ENCODE measurements at regions not wholly inside any gene's neighbourhood (a gene's known extent, or its start where the extent isn't known, plus 50 kb on each side); places are given as distances from the start of the nearest gene placed in this dataset.
A peak's percentile ranks its signal among the peaks of the same experiment; 100 is the strongest.

- DNase-seq (ENCODE audit: low spot score), result no peak
Observed at GRCh38 chr22:49032821-49033220, 794.9 kb downstream of the BRD1 start.

GRCh38 chr22:49031746-49032330 lies 795.8 kb downstream of the BRD1 start:
- DNase-seq (ENCODE audit: low spot score), result no peak

GRCh38 chr22:49028111-49028510 lies 799.6 kb downstream of the BRD1 start:
- DNase-seq (ENCODE audit: low spot score), result no peak

GRCh38 chr22:49027368-49027670 lies 800.4 kb downstream of the BRD1 start:
- no peak for DNase-seq (ENCODE audit: low spot score)

GRCh38 chr22:49026494-49027367 lies 800.9 kb downstream of the BRD1 start:
- DNase-seq (ENCODE audit: low spot score), result peak; percentile 29

GRCh38 chr22:49025791-49026493 lies 801.7 kb downstream of the BRD1 start:
- no peak for DNase-seq (ENCODE audit: low spot score)

GRCh38 chr22:49024775-49025440 lies 802.8 kb downstream of the BRD1 start:
- DNase-seq (ENCODE audit: low spot score), result no peak

- DNase-seq (ENCODE audit: low spot score), result no peak
Observed at GRCh38 chr22:49023879-49024774, 803.5 kb downstream of the BRD1 start.

GRCh38 chr22:49023161-49023878 lies 804.4 kb downstream of the BRD1 start:
- no peak for DNase-seq (ENCODE audit: low spot score)

- DNase-seq (ENCODE audit: low spot score), result no peak
Observed at GRCh38 chr22:49022816-49023160, 804.9 kb downstream of the BRD1 start.

GRCh38 chr22:49021926-49022815 lies 805.5 kb downstream of the BRD1 start:
- DNase-seq (ENCODE audit: low spot score), result no peak

GRCh38 chr22:49021131-49021925 lies 806.3 kb downstream of the BRD1 start:
- DNase-seq (ENCODE audit: low spot score), result no peak

- no peak for DNase-seq (ENCODE audit: low spot score)
Observed at GRCh38 chr22:49019737-49020713, 807.6 kb downstream of the BRD1 start.

- no peak for DNase-seq (ENCODE audit: low spot score)
Observed at GRCh38 chr22:49018601-49019000, 809.1 kb downstream of the BRD1 start.

GRCh38 chr22:49017482-49018329 lies 810.0 kb downstream of the BRD1 start:
- DNase-seq (ENCODE audit: low spot score), result no peak

- DNase-seq (ENCODE audit: low spot score), result no peak
Observed at GRCh38 chr22:49016909-49017481, 810.7 kb downstream of the BRD1 start.

Data from putamen (tissue), 1 donor.